ENCODE measurements at regions not wholly inside any gene's neighbourhood (a gene's known extent, or its start where the extent isn't known, plus 50 kb on each side); places are given as distances from the start of the nearest gene placed in this dataset.

DNA sequence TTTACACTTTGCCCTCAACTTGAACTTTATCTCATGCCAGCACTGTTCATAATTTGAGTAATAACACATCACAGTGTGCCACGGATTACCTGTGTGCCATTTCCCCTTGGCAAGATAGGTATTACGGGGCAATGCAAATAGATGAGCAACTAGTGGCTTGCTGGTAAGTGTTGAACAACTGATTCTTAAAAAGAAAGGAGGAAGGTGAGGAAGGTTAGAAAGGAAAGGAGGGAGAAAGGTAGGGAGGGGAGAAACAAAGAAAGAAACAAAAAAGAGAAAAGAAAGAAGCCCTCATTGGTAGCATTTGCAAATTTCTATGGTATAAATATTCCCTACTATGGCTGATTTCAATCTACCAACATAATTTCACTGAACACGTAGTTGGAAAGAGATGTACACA, 118.2 kb upstream of the OLIG2 start:
- H3K4me1 Mint-ChIP-seq (ENCODE audit: low read depth), result peaks cover 14% of the 10 kb centered on the region
- H3K9me3 Mint-ChIP-seq, result no peaks in the 10 kb centered on the region
- H3K4me3 Mint-ChIP-seq, result no peak overlapping the region
- intact Hi-C loops (cut with micrococcal nuclease), result no loop called here
- peaks cover 7% of the 10 kb centered on the region for H3K27me3 Mint-ChIP-seq
- no peaks in the 10 kb centered on the region for H3K36me3 Mint-ChIP-seq (ENCODE audit: low read depth)
- no peak overlapping the region for H3K27ac Mint-ChIP-seq

DNA sequence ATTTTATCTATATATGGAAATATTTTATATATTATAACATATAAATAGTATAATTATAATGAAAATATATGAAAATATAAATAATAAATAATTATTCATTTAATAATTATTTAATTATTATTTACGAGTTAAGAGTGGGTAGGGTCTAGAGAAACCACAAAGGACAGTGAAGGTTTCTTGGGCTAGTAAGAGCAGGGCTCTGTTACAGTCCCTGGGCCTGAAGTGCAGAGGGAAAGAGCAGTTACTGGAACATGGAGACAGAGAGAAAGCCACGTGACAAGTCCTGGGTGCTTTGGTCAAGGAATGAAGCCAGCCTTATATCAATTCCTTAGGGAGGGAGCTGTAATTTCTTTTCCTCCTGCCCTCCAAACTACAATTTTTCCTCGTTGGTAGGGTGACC, 117.2 kb upstream of the OLIG2 start:
- no peak overlapping the region for H3K4me3 Mint-ChIP-seq
- no peaks in the 10 kb centered on the region for H3K9me3 Mint-ChIP-seq
- peaks cover 10% of the 10 kb centered on the region for H3K4me1 Mint-ChIP-seq (ENCODE audit: low read depth)
- intact Hi-C loops (cut with micrococcal nuclease), result no loop called here
- H3K27me3 Mint-ChIP-seq, result peaks cover 6% of the 10 kb centered on the region
- no peak overlapping the region for H3K27ac Mint-ChIP-seq
- H3K36me3 Mint-ChIP-seq (ENCODE audit: low read depth), result no peaks in the 10 kb centered on the region

DNA sequence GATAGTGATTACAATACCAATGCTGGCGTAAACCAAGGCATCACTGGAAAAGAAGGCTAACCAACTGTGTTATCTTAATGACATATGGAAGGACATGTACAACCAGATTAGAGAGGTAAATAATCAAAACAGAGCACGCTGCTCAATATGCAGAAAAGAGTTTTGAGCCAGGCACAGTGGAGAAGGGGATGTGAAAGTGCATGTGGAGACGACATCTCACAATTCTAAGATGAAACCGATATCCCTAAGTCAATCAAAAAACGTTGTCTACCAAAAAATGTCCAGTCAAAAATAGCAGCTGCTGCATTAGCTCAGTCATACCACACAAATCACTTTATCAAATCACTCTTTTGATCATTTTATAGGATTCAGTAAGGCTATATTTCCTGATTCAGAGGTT, 116.3 kb upstream of the OLIG2 start:
- no peak overlapping the region for H3K27ac Mint-ChIP-seq
- no peak overlapping the region for H3K4me3 Mint-ChIP-seq
- H3K36me3 Mint-ChIP-seq (ENCODE audit: low read depth), result no peaks in the 10 kb centered on the region
- H3K4me1 Mint-ChIP-seq (ENCODE audit: low read depth), result peaks cover 10% of the 10 kb centered on the region
- H3K9me3 Mint-ChIP-seq, result no peaks in the 10 kb centered on the region
- intact Hi-C loops (cut with micrococcal nuclease), result no loop called here
- H3K27me3 Mint-ChIP-seq, result peaks cover 6% of the 10 kb centered on the region

DNA sequence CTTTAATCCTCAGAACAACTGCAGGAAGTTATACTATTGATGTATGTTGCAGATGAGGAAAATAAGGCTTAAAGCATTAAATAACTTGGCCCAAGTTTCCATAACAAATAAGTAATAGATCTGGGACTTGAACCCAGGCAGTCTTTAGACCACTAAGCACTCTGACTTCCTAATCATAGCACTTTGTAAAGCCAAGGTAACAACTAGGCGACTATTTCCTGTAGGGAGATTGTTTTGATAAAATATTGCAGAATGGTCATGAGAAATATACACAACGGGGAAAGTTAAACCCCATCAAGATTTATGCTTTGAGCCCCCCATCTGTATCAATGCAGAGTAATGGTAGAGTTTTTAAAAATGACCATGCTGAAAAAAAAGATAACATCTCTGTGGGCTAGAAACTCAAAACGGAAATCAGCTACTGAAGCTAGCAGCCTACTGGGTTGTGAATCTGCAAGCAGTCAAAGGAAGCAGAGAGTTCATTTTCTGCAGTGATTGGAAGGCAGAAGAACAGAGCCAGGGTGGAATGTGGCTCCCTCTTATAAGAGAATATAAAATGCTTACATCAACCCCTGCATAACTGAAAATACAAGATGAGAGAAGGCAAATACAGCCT, 111.2 kb upstream of the OLIG2 start:
- H3K4me3 Mint-ChIP-seq, result no peak overlapping the region
- peaks cover 12% of the 10 kb centered on the region for H3K27me3 Mint-ChIP-seq

DNA sequence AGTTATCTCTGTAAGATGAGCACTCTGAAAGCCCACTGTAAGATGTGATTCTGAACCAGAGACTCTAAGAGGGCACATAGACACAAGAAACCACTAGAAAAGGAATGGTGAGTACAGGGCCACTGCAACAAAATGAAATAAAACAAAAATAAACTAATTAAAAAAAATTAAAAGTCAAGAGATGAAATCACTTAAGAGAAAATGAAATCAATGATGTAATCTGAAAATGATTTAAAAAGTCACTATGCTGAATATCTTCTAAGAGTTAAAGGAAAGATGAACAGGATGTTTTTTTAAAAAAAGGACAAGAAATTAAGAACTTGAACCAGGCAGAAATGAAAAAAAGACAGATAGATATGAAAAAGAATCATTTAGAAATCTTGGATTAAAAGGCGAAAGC, 110.6 kb upstream of the OLIG2 start:
- H3K36me3 Mint-ChIP-seq (ENCODE audit: low read depth), result no peaks in the 10 kb centered on the region
- intact Hi-C loops (cut with micrococcal nuclease), result no loop called here
- no peak overlapping the region for H3K27ac Mint-ChIP-seq
- peaks cover 19% of the 10 kb centered on the region for H3K4me1 Mint-ChIP-seq (ENCODE audit: low read depth)
- no peaks in the 10 kb centered on the region for H3K9me3 Mint-ChIP-seq
- H3K27me3 Mint-ChIP-seq, result peaks cover 8% of the 10 kb centered on the region
- H3K4me3 Mint-ChIP-seq, result no peak overlapping the region

More for the DNA sequence above, 111.2 kb upstream of the OLIG2 start:
- H3K27ac Mint-ChIP-seq, result no peak overlapping the region
- intact Hi-C loops (cut with micrococcal nuclease), result no loop called here
- H3K4me1 Mint-ChIP-seq (ENCODE audit: low read depth), result peaks cover 23% of the 10 kb centered on the region
- H3K36me3 Mint-ChIP-seq (ENCODE audit: low read depth), result no peaks in the 10 kb centered on the region
- no peaks in the 10 kb centered on the region for H3K9me3 Mint-ChIP-seq

DNA sequence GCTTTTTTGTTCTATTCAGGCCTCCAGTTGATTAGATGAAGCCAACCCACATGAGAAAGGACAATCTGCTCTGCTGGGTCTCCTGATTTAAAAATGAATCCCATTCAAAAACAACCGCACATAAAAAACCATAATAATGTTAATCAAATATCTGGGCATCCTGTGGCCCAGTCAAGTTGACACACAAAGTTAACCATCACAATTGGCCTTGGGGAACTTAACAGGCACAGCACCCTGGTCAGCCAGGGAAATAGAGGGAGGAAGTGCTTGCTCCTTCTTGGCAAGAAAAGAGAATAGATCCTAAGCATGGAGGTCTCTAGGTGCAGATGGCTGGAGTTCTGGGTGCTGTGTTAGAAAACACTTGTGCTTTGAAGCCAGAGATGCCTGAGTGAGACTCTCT, 109.6 kb upstream of the OLIG2 start:
- H3K27ac Mint-ChIP-seq, result no peak overlapping the region

DNA sequence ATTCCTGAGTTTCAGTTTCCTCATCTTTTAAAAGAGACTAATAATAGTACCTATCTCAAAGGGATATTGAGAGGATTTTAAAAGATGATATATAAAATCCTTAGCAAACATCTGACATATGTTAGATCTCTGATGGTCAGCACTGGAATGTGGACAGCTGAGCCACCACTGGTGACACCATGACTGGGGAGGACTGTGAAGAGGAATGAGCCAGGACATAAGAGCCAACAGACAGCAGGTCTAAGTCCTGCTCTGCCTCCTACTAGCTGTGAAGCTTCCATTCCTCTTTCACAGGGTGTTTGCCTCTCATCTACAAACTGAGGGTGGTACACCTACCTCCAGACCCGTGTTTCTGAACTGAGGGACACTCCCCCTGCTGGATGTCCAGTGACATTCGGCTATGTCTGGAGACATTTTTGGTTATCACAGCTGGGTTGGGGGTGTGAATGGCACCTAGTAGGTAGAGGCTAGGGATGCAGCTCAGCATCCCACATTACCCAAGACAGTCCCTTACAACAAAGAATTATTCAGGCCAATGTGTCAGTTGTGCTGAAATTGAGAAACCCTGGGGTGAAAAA, 109.1 kb upstream of the OLIG2 start:
- H3K4me1 Mint-ChIP-seq (ENCODE audit: low read depth), result peaks cover 19% of the 10 kb centered on the region
- H3K27ac Mint-ChIP-seq, result no peak overlapping the region
- no peak overlapping the region for H3K4me3 Mint-ChIP-seq
- intact Hi-C loops (cut with micrococcal nuclease), result no loop called here
- no peaks in the 10 kb centered on the region for H3K36me3 Mint-ChIP-seq (ENCODE audit: low read depth)
- peaks cover 10% of the 10 kb centered on the region for H3K27me3 Mint-ChIP-seq
- H3K9me3 Mint-ChIP-seq, result no peaks in the 10 kb centered on the region

More for the DNA sequence above, 109.6 kb upstream of the OLIG2 start:
- Mint-ChIP-seq H3K9me3 (no peaks in the 10 kb centered on the region), H3K36me3 (ENCODE audit: low read depth) (no peaks in the 10 kb centered on the region), H3K4me3 (no peak overlapping the region), H3K27me3 (peaks cover 10% of the 10 kb centered on the region), H3K4me1 (ENCODE audit: low read depth) (peaks cover 19% of the 10 kb centered on the region)
- intact Hi-C loops (cut with micrococcal nuclease), result no loop called here

DNA sequence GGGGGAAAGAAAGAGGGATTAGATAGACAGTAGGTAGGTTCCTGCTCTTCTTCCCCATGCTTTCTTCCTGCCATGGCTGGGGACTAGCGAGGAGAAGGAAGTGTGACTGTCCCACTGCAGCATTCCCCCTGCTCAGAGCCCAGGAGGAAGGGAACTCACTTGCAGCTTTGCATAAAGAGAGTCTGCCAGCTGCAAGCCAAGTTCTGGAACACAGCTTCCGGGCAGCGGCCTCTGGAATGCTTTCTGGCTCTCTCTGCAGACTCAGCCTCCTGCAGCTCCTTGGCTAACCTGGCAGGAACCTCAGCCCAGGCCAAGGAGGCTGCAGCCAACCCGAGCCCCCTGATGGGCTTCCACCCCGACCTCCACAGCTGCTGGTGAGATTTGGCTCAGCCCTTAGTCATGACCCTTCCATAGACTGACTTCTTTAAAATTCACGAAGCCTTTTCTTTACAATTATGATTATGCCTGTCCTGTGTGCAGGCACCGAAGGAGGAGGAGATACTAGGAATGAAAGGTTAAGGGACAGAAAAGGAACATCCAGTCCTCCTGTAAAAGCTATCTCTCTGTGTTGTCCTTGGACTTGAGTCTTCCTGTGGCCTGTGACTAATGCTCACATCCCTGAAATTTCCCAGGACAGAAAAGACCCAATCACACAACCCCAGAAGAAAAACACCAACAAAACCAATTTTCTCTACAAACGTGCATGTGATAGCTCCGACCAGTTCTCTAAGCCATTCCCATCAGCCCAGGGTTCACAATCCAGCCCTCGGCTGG, 108.2 kb upstream of the OLIG2 start:
- Mint-ChIP-seq H3K36me3 (ENCODE audit: low read depth) (no peaks in the 10 kb centered on the region), H3K4me3 (no peak overlapping the region), H3K27ac (no peak overlapping the region), H3K9me3 (no peaks in the 10 kb centered on the region), H3K4me1 (ENCODE audit: low read depth) (peaks cover 19% of the 10 kb centered on the region), H3K27me3 (peaks cover 17% of the 10 kb centered on the region)
- intact Hi-C loops (cut with micrococcal nuclease), result no loop called here

DNA sequence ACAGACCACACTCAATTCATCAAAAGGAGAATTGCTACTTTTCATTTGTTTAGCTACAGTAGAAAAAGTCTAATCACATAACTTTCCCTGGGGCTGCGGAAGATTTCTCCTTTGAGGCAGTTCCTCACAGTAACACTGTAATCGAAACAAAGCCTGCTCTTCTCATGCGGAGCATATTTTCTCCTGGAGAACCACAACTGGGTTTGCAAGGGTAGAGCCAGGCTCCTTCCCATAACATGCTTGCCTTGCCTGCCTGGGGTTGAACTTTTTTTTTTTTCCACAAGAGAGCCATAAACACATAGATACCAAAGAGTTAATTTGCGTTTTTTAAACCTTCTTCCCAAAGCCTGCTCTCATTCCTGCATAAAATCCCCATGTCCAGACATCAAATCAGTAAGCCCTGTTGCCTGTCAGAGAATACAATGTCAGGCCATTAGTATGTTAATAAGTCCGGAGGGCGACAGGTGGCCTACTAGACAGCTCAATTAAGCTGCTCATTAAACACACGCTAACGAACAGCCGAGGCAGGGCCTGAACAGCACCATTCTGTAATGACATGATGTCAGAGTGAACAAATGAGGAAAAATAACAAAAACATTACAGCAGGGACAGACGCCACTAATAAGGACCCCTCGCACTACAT, 107.1 kb upstream of the OLIG2 start:
- Mint-ChIP-seq H3K27me3 (peaks cover 18% of the 10 kb centered on the region), H3K4me1 (ENCODE audit: low read depth) (peaks cover 19% of the 10 kb centered on the region), H3K27ac (no peak overlapping the region), H3K4me3 (no peak overlapping the region), H3K9me3 (no peaks in the 10 kb centered on the region), H3K36me3 (ENCODE audit: low read depth) (no peaks in the 10 kb centered on the region)
- intact Hi-C loops (cut with micrococcal nuclease), result no loop called here

DNA sequence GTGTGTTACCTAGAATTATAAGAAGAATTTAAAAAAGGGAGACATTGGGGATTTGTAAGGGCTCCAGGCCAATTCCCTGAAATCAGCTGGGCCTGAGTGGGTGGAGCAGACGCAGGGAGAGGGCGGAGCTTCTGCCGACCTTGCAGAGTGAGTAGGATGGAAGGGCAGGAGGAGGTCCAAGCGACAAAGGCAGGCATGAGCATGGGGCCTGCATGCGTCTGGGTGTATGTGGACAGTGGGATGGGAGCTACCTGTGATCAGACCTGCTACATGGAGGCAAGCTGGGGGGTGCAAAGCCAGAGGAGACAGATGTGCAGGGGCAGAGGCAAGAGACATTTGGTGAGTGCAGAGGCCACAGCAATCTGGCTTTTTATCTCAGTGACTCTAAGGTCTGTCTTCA, 105.3 kb upstream of the OLIG2 start:
- no peaks in the 10 kb centered on the region for H3K36me3 Mint-ChIP-seq (ENCODE audit: low read depth)
- no peak overlapping the region for H3K27ac Mint-ChIP-seq
- H3K4me3 Mint-ChIP-seq, result no peak overlapping the region
- H3K4me1 Mint-ChIP-seq (ENCODE audit: low read depth), result peaks cover 19% of the 10 kb centered on the region
- intact Hi-C loops (cut with micrococcal nuclease), result no loop called here
- H3K9me3 Mint-ChIP-seq, result peaks cover 12% of the 10 kb centered on the region
- H3K27me3 Mint-ChIP-seq, result peaks cover 24% of the 10 kb centered on the region

DNA sequence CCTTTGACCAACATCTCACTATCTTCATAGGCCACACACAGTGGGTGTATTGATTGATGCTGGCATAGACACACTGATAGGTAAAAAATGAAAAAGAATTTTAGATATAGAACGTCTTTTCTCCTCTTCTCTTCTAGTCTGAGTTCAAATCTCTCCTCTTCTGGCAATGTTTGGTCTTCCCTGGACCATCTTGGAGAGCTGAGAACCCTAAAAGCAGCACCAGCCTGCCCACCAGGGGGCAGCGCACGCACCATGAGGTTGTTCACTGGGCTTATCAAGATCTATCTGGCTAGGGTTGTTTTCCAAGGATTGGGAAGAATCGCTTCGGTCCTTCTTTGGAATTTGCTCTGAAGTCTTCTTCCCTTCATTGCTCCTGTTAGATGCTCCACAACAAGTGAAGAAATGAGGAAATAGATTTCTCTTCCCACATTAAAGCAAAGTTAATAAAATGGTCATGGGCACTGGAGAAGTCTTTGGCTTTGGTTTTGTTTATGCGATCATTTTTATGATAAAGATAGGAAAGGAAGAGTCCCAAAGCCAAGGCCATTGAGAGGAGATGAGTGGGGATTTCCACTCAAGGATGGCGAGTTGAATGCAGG, 104.0 kb upstream of the OLIG2 start:
- Mint-ChIP-seq H3K36me3 (ENCODE audit: low read depth) (no peaks in the 10 kb centered on the region), H3K27ac (no peak overlapping the region)
- intact Hi-C loops (cut with micrococcal nuclease), result no loop called here

DNA sequence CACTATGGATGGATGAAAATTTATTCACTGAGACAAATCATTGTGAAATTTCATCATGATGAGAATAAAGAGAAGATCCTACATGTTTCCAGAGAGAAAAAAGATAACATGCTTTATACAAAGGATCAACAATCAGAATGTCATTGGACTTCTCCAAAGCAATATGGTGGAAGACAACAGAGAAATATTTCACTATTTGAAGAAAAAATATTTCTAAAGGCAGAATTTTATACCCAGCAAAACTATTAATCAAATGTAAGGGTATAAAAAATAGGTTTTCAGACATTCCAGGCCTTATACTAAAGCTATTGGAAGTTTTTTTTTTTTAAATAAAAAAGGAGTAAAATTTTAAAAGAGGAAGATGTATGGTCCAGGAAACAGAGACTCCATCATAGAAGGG, 100.6 kb upstream of the OLIG2 start:
- Mint-ChIP-seq H3K27me3 (peaks cover 16% of the 10 kb centered on the region), H3K9me3 (peaks cover 26% of the 10 kb centered on the region), H3K4me1 (ENCODE audit: low read depth) (no peaks in the 10 kb centered on the region), H3K4me3 (no peak overlapping the region), H3K27ac (no peak overlapping the region), H3K36me3 (ENCODE audit: low read depth) (no peaks in the 10 kb centered on the region)
- intact Hi-C loops (cut with micrococcal nuclease), result no loop called here

More for the DNA sequence above, 104.0 kb upstream of the OLIG2 start:
- peaks cover 22% of the 10 kb centered on the region for H3K27me3 Mint-ChIP-seq
- peaks cover 25% of the 10 kb centered on the region for H3K9me3 Mint-ChIP-seq
- H3K4me1 Mint-ChIP-seq (ENCODE audit: low read depth), result peaks cover 13% of the 10 kb centered on the region
- H3K4me3 Mint-ChIP-seq, result no peak overlapping the region

DNA sequence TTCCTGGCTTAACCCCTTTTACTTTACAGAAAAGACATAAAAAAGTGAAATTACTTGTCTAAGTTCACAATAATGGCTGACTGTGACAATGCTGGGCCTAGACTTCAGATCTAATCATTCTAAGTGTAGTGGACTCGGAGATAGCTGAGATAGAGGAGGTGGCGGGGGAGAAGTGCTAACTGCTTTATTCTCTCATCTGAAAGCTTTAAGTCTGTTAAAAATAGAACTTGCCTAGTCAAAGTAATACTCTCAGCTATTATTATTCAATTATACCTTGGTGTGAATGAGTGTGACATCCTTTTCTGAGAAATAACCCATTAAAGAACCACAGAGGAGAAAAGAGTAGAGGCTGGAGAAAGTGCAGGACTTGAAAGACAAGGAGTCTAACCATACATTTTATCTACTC, 96.1 kb upstream of the OLIG2 start:
- H3K9me3 Mint-ChIP-seq, result peaks cover 22% of the 10 kb centered on the region
- H3K36me3 Mint-ChIP-seq (ENCODE audit: low read depth), result no peaks in the 10 kb centered on the region
- no peak overlapping the region for H3K27ac Mint-ChIP-seq
- H3K27me3 Mint-ChIP-seq, result peaks cover 9% of the 10 kb centered on the region
- peaks cover 12% of the 10 kb centered on the region for H3K4me1 Mint-ChIP-seq (ENCODE audit: low read depth)
- intact Hi-C loops (cut with micrococcal nuclease), result no loop called here
- no peak overlapping the region for H3K4me3 Mint-ChIP-seq

DNA sequence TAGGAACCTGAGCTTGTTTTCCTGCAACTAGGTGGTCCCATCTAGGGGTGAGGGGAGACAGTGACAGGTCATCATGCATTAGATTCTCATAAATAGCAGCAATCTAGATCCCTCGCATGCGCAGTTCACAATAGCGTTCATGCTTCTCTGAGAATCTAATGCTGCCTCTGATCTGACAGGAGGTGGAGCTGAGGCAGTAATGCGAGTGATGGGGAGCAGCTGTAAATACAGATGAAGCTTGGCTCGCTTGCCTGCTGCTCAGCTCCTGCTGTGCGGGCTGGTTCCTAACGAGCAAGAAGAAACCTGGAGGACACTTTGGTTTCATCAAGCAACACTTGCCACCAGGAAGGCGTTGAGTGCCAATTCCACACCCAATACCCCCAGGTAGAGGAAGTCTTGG, 95.1 kb upstream of the OLIG2 start:
- Mint-ChIP-seq H3K36me3 (ENCODE audit: low read depth) (no peaks in the 10 kb centered on the region), H3K9me3 (peaks cover 11% of the 10 kb centered on the region), H3K27me3 (peaks cover 8% of the 10 kb centered on the region), H3K4me3 (no peak overlapping the region), H3K4me1 (ENCODE audit: low read depth) (peaks cover 12% of the 10 kb centered on the region), H3K27ac (no peak overlapping the region)
- intact Hi-C loops (cut with micrococcal nuclease), result no loop called here

Data from dendritic cell treated with granulocyte-macrophage colony-stimulating factor and Interleukin-4, amounts not matched to agents 40 ng/mL and 50 ng/mL, for 4 days (primary cell).